Suprapubic skin (tissue), 4 donors: ENCODE measurements at regions not wholly inside any gene's neighbourhood (a gene's known extent, or its start where the extent isn't known, plus 50 kb on each side); places are given as distances from the start of the nearest gene placed in this dataset.

Experiments used
- EP300 ChIP-seq: sonication (generic); formaldehyde crosslinking; IDR thresholded peaks from one replicate; pipeline ENCODE4 v1.6.1; 2017; ENCODE audit warnings: antibody characterized with exemption
- POLR2A ChIP-seq, 2 donors: fragments of 450-650 bp; IDR thresholded peaks; one replicate each; pipeline ENCODE4 v1.6.1; 2017; ENCODE audit warnings: antibody characterized with exemption in 2 of 2, mild to moderate bottlenecking in 2 of 2, moderate library complexity in 2 of 2
- POLR2AphosphoS5 ChIP-seq, 3 donors: sonication (generic); formaldehyde crosslinking; IDR thresholded peaks; one replicate each; pipeline ENCODE4 v1.6.1; 2017; ENCODE audit warnings: antibody characterized with exemption in 3 of 3
- TF ChIP-seq, protein P1 (sequence below), 2 donors: fragments of 200-600 bp in 1 of 2; fragments of 450-650 bp in 1 of 2; sonication (generic) in 1 of 2; IDR thresholded peaks; one replicate each; pipeline ENCODE4 v1.5.1; 2016 to 2019; ENCODE audit warnings: antibody characterized with exemption in 2 of 2, mild to moderate bottlenecking in 1 of 2, moderate library complexity in 1 of 2

DNA sequence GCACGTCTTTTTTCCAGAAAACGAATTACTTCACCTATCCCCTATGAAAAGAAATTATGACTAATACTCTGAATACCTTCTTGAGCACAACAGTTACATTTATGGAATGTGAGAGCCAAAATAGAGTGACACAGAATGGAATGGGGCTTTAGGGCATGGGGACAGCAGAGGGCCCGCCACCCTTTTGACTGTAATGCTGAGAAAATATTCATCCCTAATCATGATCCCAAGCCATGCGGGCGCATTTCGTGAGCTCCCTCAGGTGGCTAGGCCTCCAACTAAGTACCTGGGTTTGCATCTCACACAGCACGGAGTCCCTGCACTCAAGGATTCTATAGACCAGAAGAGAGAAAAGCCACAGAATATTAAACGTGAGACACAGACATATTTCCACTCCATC is 212.6 kb downstream of the SOD2 start:
- TF ChIP-seq, protein P1, sequence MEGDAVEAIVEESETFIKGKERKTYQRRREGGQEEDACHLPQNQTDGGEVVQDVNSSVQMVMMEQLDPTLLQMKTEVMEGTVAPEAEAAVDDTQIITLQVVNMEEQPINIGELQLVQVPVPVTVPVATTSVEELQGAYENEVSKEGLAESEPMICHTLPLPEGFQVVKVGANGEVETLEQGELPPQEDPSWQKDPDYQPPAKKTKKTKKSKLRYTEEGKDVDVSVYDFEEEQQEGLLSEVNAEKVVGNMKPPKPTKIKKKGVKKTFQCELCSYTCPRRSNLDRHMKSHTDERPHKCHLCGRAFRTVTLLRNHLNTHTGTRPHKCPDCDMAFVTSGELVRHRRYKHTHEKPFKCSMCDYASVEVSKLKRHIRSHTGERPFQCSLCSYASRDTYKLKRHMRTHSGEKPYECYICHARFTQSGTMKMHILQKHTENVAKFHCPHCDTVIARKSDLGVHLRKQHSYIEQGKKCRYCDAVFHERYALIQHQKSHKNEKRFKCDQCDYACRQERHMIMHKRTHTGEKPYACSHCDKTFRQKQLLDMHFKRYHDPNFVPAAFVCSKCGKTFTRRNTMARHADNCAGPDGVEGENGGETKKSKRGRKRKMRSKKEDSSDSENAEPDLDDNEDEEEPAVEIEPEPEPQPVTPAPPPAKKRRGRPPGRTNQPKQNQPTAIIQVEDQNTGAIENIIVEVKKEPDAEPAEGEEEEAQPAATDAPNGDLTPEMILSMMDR (IDR thresholded peaks at IDR 0.05), result no peak
- no peak for TF ChIP-seq EP300
- TF ChIP-seq POLR2A (IDR thresholded peaks at IDR 0.05), result no peak
- no peak for TF ChIP-seq POLR2AphosphoS5 (IDR thresholded peaks at IDR 0.05)
